Stimulated activated naive CD8-positive, alpha-beta T cell treated with anti-CD3 and anti-CD28 coated beads, Interleukin-15, amount 100 ng/mL, for 72 hours (primary cell): ENCODE measurements at regions not wholly inside any gene's neighbourhood (a gene's known extent, or its start where the extent isn't known, plus 50 kb on each side); places are given as distances from the start of the nearest gene placed in this dataset.
"Not testable (repeated sequence)": the region's sequence is repeated elsewhere in the genome, so short reads cannot be mapped to it uniquely, and the experiment has no call there.

Experiments used
- ATAC-seq: fragments of 150-1000 bp; cut with Tn5 transposase; 2 replicates; pipeline ENCODE4 v1.10.0; 2021; ENCODE audit warnings: mild to moderate bottlenecking, moderate library complexity
- DNase-seq, 2 donors: peaks; one replicate each; pipeline ENCODE4 v3.0.0; 2021 to 2022
- H3K27ac Mint-ChIP-seq, 2 donors: one replicate each; pipeline ENCODE4 v1.8.0; 2022; ENCODE audit warnings: mild to moderate bottlenecking in 2 of 2, mixed read lengths in 2 of 2, moderate library complexity in 2 of 2
- H3K27me3 Mint-ChIP-seq: one replicate; pipeline ENCODE4 v1.8.0; 2022; ENCODE audit warnings: mixed read lengths
- H3K4me1 Mint-ChIP-seq: one replicate; pipeline ENCODE4 v1.8.0; 2022; ENCODE audit warnings: mild to moderate bottlenecking, mixed read lengths
- H3K4me3 Mint-ChIP-seq, 2 donors: one replicate each; pipeline ENCODE4 v1.8.0; 2022; ENCODE audit warnings: mild to moderate bottlenecking in 2 of 2, mixed read lengths in 2 of 2, moderate library complexity in 1 of 2
- H3K9me3 Mint-ChIP-seq, 2 donors: one replicate each; pipeline ENCODE4 v1.8.0; 2022; ENCODE audit warnings: mixed read lengths in 2 of 2

DNA sequence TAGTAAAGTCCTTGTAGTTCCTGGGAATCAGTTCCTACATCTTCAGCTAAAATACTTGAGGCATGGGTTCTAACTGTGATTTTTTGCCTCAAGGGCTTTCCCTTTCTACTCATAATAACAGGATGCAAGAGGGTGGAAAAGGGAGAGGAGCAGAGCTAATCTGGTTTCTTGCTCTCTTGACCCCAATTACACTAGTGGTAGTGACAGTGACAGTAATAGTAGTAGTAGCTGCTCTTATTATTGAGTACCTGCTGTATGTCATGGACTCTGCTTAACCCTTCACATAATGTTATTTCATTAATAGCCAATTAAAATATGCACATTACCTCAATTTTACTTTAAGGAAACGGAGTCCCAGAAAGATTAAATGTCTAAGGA is 214.8 kb upstream of the HNRNPA3 start:
- Mint-ChIP-seq H3K9me3 (peaks cover 7 to 8% of the 10 kb centered on the region in 2 donors), H3K4me1 (peaks cover 35% of the 10 kb centered on the region), H3K27ac (peak overlapping the region in 1 of 2 donors; percentile 91), H3K4me3 (peak overlapping the region in 1 of 2 donors; percentile 48), H3K27me3 (peaks cover 7% of the 10 kb centered on the region)
- no peak for DNase-seq
- ATAC-seq: peak; percentile 64

DNA sequence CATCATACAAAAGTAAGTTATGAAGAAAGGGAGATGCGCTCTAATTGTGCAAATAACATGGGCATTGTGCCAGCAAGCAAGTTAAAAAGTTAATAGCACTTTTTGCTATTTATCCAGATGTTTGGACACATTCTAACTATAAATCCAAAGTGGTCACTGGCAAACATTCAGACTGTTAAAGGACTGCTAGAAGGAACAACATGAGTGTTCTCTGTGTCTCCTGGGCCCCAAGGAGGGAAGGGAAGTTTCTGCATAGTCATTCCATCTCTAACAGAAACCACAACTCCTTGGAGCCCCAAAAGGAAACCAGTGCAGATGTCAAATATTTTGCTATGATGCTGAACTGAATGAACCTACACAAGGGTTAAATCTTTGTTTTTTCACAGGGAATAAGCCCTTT is 213.3 kb upstream of the HNRNPA3 start:
- peak overlapping the region in 1 of 2 donors; percentile 44 for H3K27ac Mint-ChIP-seq
- H3K9me3 Mint-ChIP-seq: peaks cover 4 to 7% of the 10 kb centered on the region in 2 donors
- H3K4me3 Mint-ChIP-seq: no peak overlapping the region
- peaks cover 7% of the 10 kb centered on the region for H3K27me3 Mint-ChIP-seq
- peak in 1 of 2 donors; percentile 20 for DNase-seq
- ATAC-seq: peak; percentile 49
- peaks cover 35% of the 10 kb centered on the region for H3K4me1 Mint-ChIP-seq

GRCh38 chr2:177000061-177000714 is 212.4 kb upstream of the HNRNPA3 start:
- ATAC-seq (no peak), DNase-seq (no peak)
- Mint-ChIP-seq H3K9me3 (peaks cover 4 to 7% of the 10 kb centered on the region in 2 donors), H3K27me3 (peaks cover 7% of the 10 kb centered on the region), H3K27ac (no peak overlapping the region), H3K4me1 (peaks cover 35% of the 10 kb centered on the region), H3K4me3 (peak overlapping the region in 1 of 2 donors; percentile 27)

DNA sequence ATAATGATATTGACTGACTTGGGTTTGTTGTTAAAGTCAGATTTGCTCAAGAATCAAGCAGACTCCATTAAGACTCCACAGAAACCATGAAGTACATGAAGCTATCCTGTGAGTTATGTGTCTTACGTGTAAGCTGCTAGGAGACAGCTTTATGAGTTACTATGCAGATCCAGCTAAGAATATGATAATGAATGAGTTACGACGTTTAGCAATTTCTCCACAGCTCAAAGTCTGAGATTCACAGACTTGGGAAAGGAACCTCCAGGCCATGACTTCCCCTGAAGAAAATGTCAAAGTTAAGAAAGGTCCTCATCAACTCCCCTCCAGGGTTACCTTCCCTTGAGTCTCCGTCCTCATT is 211.9 kb upstream of the HNRNPA3 start:
- peaks cover 7% of the 10 kb centered on the region for H3K27me3 Mint-ChIP-seq
- H3K4me3 Mint-ChIP-seq: no peak overlapping the region
- no peak overlapping the region for H3K27ac Mint-ChIP-seq
- peaks cover 35% of the 10 kb centered on the region for H3K4me1 Mint-ChIP-seq
- ATAC-seq (no peak), DNase-seq (no peak)
- H3K9me3 Mint-ChIP-seq: peaks cover 4 to 7% of the 10 kb centered on the region in 2 donors

GRCh38 chr2:177001334-177001733 is 211.3 kb upstream of the HNRNPA3 start:
- H3K27me3 Mint-ChIP-seq: peaks cover 7% of the 10 kb centered on the region

DNA sequence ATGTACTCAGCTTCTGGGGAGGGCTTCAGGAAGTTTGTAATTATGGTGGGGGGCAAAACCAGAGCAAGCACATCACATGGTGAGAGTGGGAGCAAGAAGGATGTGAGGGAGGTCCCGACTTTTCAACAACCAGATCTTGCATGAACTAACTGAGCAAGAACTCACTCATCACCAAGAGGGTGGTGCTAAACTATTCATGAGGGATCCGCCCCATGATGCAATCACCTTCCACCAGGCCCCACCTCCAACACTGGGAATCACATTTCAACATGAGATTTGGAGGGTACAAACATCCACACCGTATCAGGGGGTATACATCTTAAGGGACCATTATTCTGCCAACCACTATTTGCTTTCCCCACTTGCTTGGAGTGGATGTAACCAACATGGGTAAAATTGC is 209.6 kb upstream of the HNRNPA3 start:
- no peak overlapping the region for H3K27ac Mint-ChIP-seq
- no peak for DNase-seq
- H3K4me3 Mint-ChIP-seq: no peak overlapping the region
- H3K9me3 Mint-ChIP-seq: peaks cover 7 to 13% of the 10 kb centered on the region in 2 donors
- H3K27me3 Mint-ChIP-seq: peaks cover 7% of the 10 kb centered on the region
- no peak for ATAC-seq
- H3K4me1 Mint-ChIP-seq: peaks cover 24% of the 10 kb centered on the region

More at GRCh38 chr2:177001334-177001733, 211.3 kb upstream of the HNRNPA3 start:
- peak overlapping the region in 1 of 2 donors; percentile 20 for H3K27ac Mint-ChIP-seq
- H3K9me3 Mint-ChIP-seq: peaks cover 7% of the 10 kb centered on the region in 2 donors
- DNase-seq (no peak), ATAC-seq (no peak)
- no peak overlapping the region for H3K4me3 Mint-ChIP-seq
- H3K4me1 Mint-ChIP-seq: peaks cover 35% of the 10 kb centered on the region

GRCh38 chr2:177007726-177008125 is 204.9 kb upstream of the HNRNPA3 start:
- DNase-seq: not testable (repeated sequence)

GRCh38 chr2:177008662-177009061 is 203.9 kb upstream of the HNRNPA3 start:
- not testable (repeated sequence) for ATAC-seq, H3K27ac Mint-ChIP-seq, H3K9me3 Mint-ChIP-seq, H3K4me1 Mint-ChIP-seq, DNase-seq
- Mint-ChIP-seq H3K27me3 (peaks cover 24% of the 10 kb centered on the region), H3K4me3 (peak overlapping the region; percentile 39 to 53)

More at GRCh38 chr2:177007726-177008125, 204.9 kb upstream of the HNRNPA3 start:
- H3K4me1 Mint-ChIP-seq, H3K9me3 Mint-ChIP-seq, H3K4me3 Mint-ChIP-seq, ATAC-seq, H3K27ac Mint-ChIP-seq: not testable (repeated sequence)
- H3K27me3 Mint-ChIP-seq: peaks cover 24% of the 10 kb centered on the region

GRCh38 chr2:177010146-177010545 is 202.4 kb upstream of the HNRNPA3 start:
- H3K9me3 Mint-ChIP-seq: peaks cover 0 to 9% of the 10 kb centered on the region in 2 donors
- peaks cover 6% of the 10 kb centered on the region for H3K4me1 Mint-ChIP-seq
- no peak overlapping the region for H3K4me3 Mint-ChIP-seq
- DNase-seq: no peak
- peaks cover 24% of the 10 kb centered on the region for H3K27me3 Mint-ChIP-seq
- no peak overlapping the region for H3K27ac Mint-ChIP-seq
- ATAC-seq: no peak

GRCh38 chr2:177010861-177011260 is 201.7 kb upstream of the HNRNPA3 start:
- peaks cover 6% of the 10 kb centered on the region for H3K4me1 Mint-ChIP-seq
- DNase-seq: no peak

DNA sequence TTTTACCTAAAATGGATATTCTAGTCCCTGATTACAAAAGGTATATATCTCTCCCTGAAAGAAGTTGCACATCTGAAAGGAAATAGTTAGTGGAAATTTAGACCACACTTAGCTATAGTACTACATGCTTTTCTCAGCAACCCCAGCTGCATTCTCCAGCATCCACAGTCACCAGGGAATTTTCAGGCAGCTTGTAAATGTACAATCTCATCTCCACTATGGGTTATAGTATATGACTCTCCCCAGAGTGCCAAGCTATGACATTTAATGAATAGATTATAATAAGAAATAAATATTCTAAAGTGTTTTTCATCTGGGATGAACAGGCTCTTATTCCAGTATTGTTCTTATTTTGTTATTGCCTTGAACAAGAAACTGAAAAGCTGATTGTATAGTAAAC is 197.6 kb upstream of the HNRNPA3 start:
- no peaks in the 10 kb centered on the region for H3K9me3 Mint-ChIP-seq
- H3K4me1 Mint-ChIP-seq: no peaks in the 10 kb centered on the region
- ATAC-seq (no peak), DNase-seq (no peak)
- no peak overlapping the region for H3K27ac Mint-ChIP-seq
- no peak overlapping the region for H3K4me3 Mint-ChIP-seq
- peaks cover 8% of the 10 kb centered on the region for H3K27me3 Mint-ChIP-seq

More at GRCh38 chr2:177010861-177011260, 201.7 kb upstream of the HNRNPA3 start:
- ATAC-seq: no peak
- Mint-ChIP-seq H3K9me3 (peaks cover 0 to 9% of the 10 kb centered on the region in 2 donors), H3K27ac (no peak overlapping the region), H3K27me3 (peaks cover 24% of the 10 kb centered on the region), H3K4me3 (no peak overlapping the region)

DNA sequence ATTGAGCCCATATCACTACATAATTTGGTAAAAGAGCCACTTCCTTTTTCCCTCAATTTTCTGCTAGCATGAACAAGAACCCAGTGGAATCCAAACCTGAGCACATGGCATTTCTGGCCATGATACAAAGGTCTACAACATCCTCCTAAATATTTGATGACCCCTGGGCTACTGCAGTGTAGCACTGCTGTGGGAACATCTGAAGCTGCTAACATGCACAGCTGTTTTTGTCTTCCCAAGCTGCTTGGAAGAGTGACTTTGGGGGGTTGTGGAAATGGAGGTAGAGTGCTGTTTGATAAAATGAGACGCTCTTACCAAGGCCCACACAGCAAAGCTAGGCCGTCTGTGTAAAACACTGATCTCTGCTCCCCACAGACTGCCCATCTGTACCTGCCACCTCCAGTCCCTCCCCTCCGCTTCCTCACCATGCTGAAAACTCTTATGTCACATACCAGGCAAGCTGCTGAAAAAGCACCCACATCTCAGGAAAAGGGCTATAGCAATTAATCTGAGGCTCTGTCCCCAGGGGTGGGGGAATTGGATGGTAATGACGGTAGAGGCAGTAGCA is 197.2 kb upstream of the HNRNPA3 start:
- Mint-ChIP-seq H3K4me3 (no peak overlapping the region), H3K27ac (no peak overlapping the region), H3K27me3 (peaks cover 3% of the 10 kb centered on the region), H3K9me3 (no peaks in the 10 kb centered on the region), H3K4me1 (no peaks in the 10 kb centered on the region)
- ATAC-seq (no peak), DNase-seq (no peak)

DNA sequence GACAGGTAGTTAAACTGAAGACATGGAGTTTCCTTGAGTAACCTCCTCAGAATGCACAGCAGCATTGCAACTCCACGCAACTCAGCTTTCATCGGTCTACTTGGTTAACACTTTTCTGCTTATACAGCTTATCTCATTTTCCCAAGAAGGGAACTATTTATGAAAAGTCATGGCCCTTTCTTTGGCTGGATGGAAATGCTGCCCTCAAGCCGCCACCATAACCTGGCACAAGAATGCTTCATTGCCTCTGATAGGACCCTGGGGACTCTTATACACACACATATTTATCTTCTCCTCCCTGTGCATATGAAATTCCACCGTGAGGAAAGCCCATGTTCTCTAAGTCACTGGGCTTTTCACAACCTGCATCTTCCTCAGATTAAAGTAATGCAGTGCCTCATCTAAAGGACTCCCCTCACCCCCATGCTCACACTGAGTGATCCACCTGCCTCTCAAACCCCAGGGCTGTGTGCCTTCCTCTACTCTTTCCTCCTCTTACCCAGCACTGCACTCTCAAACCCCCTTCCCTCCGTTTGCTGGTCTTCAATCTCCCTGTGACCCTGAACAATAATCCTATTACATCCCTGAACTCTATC is 192.0 kb upstream of the HNRNPA3 start:
- H3K4me3 Mint-ChIP-seq: no peak overlapping the region
- no peaks in the 10 kb centered on the region for H3K4me1 Mint-ChIP-seq
- peaks cover 0 to 6% of the 10 kb centered on the region in 2 donors for H3K9me3 Mint-ChIP-seq
- no peak for DNase-seq
- no peak overlapping the region for H3K27ac Mint-ChIP-seq
- H3K27me3 Mint-ChIP-seq: no peaks in the 10 kb centered on the region
- no peak for ATAC-seq

- Mint-ChIP-seq H3K4me3 (no peak overlapping the region), H3K27ac (no peak overlapping the region), H3K27me3 (no peaks in the 10 kb centered on the region), H3K4me1 (no peaks in the 10 kb centered on the region), H3K9me3 (peaks cover 0 to 6% of the 10 kb centered on the region in 2 donors)
- ATAC-seq: no peak
- DNase-seq: no peak
Observed at GRCh38 chr2:177021706-177022343, 190.8 kb upstream of the HNRNPA3 start.

DNA sequence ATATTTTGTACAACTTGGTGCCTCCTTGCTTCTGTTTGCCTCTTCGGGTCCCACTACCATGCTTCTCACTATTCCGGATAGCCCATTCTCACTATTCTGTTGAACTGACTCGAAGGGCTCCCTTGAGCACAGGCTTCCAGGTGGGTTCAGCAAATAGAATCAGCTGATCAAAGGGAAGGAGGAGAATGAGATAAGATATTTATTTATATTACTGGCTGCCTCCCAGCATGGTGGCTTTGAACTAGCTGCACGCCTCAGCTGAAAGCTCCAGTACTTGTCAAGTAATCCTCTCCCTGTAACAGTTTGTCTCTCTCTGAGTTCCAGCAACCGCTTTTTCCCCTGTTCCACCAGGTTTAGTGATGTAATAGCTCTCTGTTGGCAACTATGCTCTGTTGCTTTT is 187.8 kb upstream of the HNRNPA3 start:
- ATAC-seq (no peak), DNase-seq (no peak)
- no peaks in the 10 kb centered on the region for H3K27me3 Mint-ChIP-seq
- H3K4me3 Mint-ChIP-seq: no peak overlapping the region
- no peak overlapping the region for H3K27ac Mint-ChIP-seq
- H3K4me1 Mint-ChIP-seq: no peaks in the 10 kb centered on the region
- peaks cover 0 to 6% of the 10 kb centered on the region in 2 donors for H3K9me3 Mint-ChIP-seq

DNA sequence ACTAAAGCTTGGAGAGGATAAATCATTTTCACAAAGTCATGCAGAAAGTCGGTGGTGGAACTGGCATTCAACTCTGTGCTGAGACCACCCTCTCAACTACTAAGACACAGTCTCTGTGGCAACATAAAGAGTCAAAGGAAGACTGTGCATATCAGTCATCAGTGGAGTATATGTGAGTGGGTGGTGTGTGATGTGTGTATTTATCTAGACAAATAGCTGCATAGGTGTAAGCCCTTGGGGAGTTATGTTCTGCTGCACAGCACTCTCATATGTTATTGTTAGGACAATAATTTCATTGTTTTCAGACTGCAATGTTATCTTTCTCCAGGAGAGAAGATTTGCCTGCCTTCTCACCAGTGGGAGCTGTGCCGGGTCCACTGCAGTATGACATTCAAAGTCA is 186.3 kb upstream of the HNRNPA3 start:
- peak; percentile 62 for ATAC-seq
- Mint-ChIP-seq H3K27me3 (no peaks in the 10 kb centered on the region), H3K9me3 (peaks cover 0 to 6% of the 10 kb centered on the region in 2 donors), H3K4me1 (no peaks in the 10 kb centered on the region), H3K27ac (no peak overlapping the region), H3K4me3 (no peak overlapping the region)
- DNase-seq: no peak
